Esophagus squamous epithelium (tissue), 4 donors: ENCODE measurements at regions not wholly inside any gene's neighbourhood (a gene's known extent, or its start where the extent isn't known, plus 50 kb on each side); places are given as distances from the start of the nearest gene placed in this dataset.

Experiments used
- POLR2A ChIP-seq, 4 donors: fragments of 450-650 bp; IDR thresholded peaks; one replicate each; pipeline ENCODE4 v1.6.1; 2017; ENCODE audit warnings: antibody characterized with exemption in 4 of 4, mild to moderate bottlenecking in 4 of 4, moderate library complexity in 3 of 4
- TF ChIP-seq, protein P1 (sequence below), 6 experiments: fragments of 450-650 bp in 4 of 6; fragments of 200-600 bp in 2 of 6; sonication (generic) in 2 of 6; IDR thresholded peaks; one replicate each; pipeline ENCODE4 v1.5.1; 2016 to 2019; ENCODE audit warnings: antibody characterized with exemption in 6 of 6, mild to moderate bottlenecking in 4 of 6, moderate library complexity in 4 of 6

DNA sequence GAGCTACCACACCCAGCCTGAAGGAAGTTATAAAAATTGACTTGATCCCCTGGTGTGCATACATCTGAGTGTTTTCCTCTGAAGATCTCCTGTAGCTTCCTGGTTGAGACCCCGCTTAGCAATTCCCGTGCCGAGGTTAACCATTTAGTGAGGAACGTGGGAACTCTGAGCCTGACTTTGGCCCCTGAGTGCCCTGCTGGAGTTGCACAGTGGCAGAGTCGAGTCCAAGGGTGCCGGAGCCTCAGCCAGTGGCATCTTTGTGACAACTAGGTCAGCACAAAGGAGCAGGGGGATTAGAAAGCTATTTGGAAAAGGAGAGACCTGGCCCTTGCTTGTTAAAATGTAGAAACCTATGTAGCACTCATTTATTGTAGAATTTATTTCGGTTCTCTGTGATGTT, 561.2 kb upstream of the SALL3 start:
- TF ChIP-seq, protein P1, sequence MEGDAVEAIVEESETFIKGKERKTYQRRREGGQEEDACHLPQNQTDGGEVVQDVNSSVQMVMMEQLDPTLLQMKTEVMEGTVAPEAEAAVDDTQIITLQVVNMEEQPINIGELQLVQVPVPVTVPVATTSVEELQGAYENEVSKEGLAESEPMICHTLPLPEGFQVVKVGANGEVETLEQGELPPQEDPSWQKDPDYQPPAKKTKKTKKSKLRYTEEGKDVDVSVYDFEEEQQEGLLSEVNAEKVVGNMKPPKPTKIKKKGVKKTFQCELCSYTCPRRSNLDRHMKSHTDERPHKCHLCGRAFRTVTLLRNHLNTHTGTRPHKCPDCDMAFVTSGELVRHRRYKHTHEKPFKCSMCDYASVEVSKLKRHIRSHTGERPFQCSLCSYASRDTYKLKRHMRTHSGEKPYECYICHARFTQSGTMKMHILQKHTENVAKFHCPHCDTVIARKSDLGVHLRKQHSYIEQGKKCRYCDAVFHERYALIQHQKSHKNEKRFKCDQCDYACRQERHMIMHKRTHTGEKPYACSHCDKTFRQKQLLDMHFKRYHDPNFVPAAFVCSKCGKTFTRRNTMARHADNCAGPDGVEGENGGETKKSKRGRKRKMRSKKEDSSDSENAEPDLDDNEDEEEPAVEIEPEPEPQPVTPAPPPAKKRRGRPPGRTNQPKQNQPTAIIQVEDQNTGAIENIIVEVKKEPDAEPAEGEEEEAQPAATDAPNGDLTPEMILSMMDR (IDR thresholded peaks at IDR 0.05), result no peak
- no peak for TF ChIP-seq POLR2A (IDR thresholded peaks at IDR 0.05)
